Stimulated activated CD8-positive, alpha-beta memory T cell treated with anti-CD3 and anti-CD28 coated beads, Interleukin-15, amount 100 ng/mL, for 1 hour (primary cell): ENCODE measurements at regions not wholly inside any gene's neighbourhood (a gene's known extent, or its start where the extent isn't known, plus 50 kb on each side); places are given as distances from the start of the nearest gene placed in this dataset.

Source experiments
- DNase-seq: peaks from one replicate; pipeline ENCODE4 v3.0.0-alpha.2; 2020; ENCODE audit warnings: low read depth

DNA sequence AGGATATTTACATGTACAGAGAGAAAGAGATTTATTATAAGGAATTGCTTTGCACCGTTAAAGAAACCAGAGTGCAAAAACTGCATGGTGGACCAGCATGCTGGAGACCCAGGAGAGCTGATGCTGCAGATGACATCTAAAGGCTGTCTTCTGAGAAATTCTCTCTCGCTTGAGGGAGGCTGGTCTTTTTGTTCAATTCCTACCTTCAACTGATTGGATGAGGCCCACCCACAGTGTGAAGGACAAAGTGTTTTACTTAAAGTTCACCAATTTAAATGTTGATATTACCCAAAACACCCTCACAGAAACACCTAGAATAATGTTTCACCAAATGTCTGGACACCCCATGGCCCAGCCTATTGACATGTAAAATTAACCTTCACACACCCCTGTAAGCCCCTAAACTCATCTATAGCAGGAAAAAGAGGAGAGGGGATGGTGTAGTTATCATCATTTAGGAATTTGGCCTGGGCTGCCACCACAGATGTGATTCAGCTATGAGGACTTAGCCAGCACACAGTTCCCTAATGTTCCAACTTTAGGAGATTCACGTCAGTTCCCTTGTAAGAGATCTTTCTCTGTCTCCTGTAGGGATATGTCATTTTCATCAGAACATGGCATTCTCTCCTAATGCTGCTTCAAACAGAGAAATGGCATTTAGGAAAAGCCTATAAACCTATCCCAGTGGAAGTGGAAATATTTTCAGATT is 358.2 kb upstream of the TLE4 start:
- DNase-seq = no peak

DNA sequence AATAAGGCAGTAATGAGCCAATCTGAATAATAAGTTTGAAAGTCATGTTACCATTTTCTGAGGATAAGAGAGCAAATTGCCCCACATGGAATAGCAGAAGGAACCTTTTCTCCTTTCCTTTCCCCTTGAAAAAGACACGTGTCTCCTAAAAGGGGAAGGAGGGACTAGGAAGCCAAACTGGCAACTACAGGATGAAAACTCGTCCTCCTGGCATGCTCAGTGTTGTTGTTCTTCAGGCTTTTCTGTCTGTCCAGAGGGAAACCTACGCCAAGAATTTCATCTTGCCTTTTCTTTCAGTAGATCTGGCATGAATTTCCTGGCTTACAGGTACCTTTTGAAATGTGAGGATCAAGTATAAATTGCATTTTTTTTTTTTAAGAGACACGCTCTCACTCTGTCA is 355.9 kb upstream of the TLE4 start:
- no peak for DNase-seq

DNA sequence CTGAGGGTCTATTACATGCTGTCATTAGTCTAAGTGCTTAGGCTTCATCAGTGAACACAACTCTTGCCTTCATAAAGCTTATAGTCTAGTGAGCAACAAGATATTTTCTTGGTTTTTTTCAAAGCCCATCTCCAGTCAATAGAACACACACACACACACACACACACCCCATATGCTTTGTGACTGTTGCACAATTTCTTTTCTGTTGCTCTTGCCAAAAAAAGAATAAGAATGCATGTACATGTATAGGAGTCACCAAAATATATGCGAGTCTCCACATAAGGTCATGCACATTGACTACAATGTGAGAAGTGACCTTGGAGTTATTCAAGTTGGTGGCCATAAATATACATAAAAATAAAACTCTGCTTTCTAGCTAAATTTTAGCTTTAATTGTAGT is 351.5 kb upstream of the TLE4 start:
- no peak for DNase-seq

DNA sequence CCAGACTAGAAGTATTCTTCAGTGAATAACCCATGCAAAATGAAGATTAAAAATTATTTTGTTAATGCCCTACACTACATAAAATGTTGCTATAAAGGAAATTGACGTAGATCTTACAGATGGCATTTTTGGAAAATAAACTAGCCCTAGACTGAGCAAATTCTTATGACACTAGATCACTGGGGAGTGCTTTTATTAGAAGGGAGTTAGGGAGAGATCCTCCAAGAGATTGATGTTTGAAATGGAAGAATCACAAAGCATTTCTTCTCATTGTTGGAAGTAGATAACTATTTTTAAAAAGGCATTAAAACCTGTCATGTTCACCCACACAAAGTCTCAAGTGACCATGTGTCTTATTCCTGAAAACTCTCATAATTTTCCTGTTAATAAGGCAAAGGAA is 351.1 kb upstream of the TLE4 start:
- no peak for DNase-seq

DNA sequence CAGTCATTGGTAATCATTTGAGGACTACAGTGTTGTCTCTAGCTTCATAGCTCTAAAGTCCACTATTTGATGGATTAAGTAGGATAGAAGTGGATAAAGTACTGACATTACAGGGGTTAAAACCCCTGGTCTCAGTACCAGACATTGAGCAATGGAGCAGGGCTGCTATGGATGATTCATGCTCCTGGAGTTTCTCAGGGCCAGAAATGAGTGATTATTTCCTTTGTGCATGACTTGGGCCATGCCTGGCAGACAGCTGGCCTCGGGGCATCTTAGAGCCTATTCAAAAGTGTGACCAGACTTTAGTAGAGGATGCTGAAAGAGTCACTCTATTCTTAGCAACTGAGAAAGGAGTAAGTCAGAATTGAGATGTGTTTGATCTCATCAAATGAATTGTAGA is 350.7 kb upstream of the TLE4 start:
- DNase-seq = no peak

DNA sequence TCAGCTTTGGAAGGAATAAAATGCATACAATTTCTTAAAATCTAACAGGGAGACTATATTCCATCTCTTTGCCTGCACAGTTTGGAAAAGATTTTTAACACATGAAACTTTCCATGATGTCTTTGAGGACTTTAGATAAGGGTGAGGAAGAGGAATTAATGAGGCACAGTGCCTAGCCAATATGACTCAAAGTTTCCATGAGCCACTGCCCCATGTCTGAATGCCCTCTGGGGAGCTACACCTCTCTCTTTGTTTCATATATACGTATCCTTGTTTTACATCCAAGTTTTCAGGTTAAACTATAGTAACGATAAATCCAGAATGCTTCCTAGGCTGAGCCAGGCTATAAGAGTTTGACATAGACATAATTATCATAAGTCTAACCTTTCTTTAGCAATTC is 349.3 kb upstream of the TLE4 start:
- DNase-seq = no peak

DNA sequence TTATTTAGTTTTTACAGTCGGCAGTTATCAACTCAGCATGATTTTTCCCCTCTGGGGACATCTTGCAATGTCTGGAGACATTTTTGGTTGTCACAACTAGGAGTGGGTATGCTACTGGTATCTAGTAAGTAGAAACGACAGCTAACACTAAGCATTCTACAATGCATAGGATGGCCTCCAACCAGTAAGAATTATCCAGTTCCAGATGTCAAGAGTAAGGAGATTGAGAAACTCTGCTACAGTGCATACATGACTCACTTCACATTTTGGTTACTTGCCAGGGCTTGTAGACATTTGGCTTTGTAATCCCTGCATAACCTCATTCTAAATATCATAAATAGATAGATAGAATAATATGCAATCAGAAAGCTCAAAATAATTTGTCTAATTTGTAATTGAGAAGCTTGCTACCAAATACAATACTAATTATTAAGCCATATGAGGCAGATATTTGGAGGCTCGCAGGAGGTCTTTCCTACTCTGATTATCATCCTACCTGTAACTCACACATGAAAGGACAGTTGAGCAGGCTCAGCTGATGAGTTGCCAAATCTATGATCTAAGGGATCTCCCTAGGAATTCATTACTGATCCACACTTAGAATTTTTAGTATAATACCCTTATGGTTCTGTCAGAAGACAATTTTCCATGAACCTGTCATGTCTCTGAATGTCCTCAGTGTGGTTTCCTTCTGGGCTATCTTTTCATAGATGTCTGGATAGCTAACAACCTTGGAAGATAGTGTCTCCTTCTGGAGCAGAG is 346.9 kb upstream of the TLE4 start:
- DNase-seq = no peak

DNA sequence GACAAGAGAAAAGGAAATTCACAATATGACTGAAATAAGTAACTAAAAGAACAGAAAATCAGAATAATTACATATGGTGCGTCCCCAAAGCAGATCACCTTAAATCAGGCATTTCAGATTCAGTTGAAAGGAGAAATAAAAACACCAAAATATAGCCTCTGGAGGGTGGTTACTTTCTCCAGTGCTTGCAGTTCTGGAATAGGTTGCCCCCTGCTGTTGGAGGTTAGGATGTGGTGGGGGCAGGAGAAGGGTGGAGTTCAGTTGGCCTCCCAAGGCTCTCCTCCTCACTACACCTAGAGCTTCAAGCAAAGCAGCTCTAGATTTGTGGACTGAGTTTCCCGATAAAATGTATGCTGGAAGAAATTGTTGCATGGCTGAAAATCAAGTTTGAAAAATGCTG is 338.2 kb upstream of the TLE4 start:
- DNase-seq = no peak

DNA sequence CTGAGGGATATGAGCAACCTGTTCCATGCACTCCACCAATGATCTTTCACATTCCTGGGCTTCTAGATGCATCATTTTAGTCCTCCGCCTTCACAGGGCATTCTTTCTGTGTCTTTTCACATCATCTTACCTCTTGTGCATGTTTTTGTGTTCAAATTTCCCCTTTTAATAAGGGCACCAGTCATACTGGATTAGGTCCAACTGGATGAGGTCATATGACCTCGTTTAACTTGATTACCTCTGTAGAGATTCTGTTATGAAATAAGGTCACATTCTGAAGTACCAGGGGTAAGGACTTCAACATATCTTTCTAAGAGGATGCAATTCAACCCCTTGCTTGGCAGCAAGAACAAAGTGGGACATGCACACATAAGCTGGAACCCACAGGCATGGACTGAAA is 335.3 kb upstream of the TLE4 start:
- no peak for DNase-seq

DNA sequence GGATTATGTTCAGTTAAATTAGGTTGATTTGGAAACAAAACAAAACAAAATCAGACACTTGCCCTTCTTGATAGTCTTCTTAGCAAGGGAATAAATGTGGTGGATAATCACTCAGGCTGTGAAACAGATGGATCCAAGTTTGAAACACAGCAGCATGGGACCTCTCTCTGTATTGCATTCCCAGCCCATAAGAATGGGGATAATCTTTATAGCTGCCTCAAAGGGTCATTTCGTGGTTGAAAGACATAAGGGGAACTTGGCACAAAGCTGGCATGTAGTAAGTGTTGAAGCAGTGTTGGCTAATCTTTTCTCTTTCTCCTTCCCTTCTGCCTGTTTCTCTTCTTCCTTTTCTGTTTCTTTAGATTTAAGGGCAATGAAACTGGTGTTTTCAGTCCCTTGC is 333.9 kb upstream of the TLE4 start:
- no peak for DNase-seq

DNA sequence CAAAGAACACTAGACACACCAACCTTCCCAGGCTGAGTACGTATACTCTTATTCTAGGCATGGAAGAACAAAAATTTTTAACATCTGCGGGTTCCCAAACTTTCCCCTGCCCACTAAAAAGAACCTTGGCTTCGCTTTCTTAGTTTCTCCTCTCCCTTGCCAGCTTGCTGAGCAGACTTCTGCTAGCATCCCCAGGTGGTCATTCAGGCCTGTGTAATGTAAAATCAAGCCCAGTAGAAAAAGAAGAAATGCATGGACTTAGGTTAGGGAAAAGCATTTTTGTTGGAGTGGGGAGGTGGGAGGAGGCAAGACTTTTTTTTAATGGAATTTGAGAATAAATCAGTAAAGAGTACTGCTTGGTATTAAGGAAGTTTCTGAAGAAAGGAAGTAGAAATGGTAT is 331.0 kb upstream of the TLE4 start:
- DNase-seq = no peak

DNA sequence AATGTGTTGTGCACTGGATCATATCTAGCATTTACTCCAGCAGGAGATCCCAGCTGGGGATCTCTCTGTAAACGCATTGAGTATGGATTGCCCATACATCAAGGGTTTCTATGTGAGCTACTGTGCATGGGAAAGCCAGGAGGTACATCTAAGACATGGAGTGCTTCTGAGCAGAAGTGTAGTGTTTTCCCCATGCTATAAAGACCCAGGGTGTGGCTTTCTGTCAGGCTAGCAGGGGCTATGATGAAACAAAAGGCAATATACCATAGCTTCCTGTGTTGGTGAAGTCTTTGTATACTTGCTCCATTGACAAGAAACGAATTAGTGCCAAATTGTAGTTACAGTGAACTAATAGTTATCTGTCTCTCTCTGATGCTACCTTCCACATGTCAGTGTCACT is 329.3 kb upstream of the TLE4 start:
- no peak for DNase-seq

DNA sequence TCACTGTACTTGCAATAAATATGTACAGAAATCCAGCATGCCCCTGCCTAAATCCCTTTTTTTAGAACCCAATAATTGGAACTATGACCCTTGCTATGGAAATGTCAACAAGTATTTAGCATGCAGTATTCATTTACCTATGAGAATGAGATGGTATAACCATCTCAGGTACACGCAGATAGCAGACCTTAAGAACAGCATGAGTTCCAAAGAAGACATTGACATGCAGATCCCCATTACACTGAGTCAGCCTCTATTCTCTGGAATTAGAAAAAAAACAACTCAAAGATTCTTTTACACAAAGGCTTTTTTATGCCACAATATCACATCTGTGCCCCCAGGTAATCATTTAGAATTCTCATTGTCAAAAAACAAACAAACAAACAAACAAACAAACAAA is 325.6 kb upstream of the TLE4 start:
- DNase-seq = no peak

DNA sequence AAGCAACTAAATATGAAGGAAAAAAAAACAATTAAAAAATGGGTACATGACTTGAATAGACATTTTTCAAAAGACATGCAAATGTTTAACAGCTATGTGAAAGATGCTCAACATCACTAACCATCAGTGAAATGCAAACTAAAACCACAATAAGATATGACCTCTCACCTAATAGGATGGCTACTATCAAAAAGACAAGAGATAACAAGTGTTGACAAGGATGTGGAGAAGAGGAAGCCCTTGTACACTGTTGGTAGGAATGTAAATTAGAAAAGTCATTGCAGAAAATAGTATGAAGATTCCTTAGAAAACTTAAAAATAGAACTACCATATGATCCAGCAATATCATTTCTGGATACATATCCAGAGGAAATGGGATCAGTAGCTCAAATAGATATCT is 324.7 kb upstream of the TLE4 start:
- no peak for DNase-seq

DNA sequence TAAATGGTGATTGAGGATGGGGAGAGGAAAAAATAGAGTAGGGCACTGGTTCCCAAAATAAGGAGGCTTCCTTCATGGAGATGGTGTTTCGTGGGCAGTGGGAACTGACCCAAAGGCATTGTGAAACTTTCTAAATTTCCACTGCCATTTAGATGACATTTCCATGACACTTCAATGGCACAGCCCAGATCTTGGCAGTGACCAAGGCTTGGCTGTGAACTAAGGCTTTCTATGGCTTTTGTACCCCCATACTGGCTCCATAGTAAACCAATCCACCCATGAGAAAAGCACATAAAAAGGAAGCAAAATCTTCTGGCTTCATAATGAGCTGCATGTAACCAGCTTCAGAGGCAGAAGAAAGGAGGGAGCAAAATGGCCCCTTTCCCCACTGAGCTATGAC is 321.0 kb upstream of the TLE4 start:
- no peak for DNase-seq

DNA sequence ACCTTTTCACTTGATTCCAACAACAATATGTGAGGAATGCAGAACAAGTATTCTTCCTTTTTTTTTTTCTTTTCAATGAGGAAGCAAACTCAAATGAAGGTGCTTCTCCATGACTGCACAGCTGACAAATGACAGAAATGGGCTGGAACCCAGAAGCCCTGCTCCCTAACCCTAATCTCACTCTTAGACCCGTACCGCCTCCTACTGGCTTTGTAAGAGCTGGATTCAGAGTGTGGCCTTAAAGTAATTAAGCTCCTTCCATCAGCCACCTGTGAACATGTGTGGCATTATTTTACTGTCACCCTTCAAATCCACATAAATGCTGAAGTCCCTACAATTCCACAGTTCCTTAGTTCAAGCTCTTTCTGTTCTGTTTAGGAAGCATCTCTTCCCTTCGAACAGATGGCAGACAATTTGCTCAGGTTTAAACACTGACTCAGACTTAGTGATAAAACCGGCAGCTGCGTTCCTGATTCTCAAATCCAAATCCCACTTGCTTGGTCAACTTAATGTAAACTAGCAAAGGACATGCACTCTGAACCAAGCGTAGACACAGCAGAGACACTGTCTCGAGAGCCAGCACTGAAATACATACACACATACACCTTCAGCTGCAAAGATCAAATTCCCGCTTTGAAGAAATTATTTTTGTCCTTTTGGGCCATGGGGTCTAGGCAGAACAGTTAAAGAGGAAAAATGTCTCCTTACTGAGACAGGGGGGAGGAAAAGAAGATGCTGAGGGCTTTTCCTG is 316.7 kb upstream of the TLE4 start:
- no peak for DNase-seq

DNA sequence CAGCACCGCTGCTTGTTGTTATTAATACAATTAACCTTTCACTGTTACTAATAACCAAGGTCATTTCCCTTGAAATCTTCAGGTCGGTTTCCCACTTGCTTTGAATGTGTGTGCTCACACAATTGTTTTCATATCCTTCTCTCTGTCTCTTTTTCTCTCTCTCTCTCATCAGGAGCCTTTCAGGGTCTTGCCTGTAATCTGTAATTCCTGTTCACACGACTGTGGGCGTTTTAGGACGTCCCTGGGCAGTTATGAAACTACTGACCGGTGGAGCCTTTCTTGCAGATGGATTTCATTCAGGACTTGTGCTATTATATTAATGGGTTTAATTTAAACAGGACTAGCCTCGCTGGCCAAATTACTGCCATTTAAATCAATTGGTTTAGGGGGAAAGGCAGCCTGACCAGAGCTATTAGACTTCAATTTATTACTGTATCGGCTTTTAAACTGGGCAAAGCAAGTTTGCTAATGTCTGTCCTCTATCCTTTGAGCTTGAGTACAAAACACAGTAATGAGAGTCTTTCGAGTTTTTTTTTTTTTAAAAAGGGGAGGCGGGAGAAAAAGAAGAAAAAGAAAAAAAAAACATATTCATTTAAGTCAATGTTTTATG is 316.0 kb upstream of the TLE4 start:
- no peak for DNase-seq

DNA sequence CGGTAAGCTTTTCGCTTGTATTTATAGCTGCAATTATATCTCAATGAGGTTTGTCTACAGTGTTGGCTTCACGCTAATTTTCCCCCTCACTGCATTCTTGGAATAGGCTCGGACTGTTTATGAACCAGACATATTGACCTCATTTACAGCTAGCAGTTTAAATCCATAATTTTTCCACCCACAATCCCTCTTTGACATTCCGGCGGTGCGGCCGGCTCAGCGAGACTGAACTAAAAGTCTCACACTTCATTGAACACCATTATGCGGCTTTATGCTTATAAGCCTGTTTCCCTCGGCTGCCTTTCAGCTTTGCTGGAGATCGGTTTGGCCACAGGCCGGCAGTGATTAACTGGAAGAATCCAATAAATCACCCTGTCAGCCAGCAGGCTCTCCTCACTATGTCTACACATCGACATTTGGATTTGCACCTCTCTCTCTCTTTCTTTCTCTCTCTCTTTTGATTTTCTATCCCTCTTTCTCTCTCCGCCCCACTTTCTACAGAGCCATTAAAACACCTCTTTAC is 315.0 kb upstream of the TLE4 start:
- DNase-seq = no peak

DNA sequence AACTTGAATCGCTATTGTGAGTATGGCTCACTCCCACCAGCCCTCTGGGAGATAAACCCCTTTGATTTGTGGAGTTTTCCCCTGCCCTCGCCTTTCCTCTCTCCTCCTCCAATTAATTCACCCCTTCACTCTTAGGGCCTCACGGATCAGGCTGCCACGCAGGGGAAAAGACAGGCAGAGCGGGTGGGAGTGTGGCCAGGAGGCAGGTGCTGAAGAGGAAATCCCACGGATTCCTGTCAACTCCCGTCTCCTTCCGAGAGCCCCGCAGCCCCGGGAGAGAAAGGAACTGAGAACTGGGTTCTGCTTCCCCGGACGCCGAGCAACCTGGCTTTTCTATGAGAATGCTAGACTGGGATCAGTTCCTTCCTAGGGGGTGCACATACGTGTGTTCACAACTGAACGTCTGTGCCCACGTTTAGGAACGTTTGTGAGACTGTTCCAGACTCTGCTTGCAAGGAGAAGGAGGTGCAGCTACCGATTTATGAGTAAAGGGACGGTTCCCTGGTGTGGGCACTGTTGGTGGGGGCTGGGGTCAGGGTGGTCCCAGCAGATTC is 314.5 kb upstream of the TLE4 start:
- DNase-seq = no peak

DNA sequence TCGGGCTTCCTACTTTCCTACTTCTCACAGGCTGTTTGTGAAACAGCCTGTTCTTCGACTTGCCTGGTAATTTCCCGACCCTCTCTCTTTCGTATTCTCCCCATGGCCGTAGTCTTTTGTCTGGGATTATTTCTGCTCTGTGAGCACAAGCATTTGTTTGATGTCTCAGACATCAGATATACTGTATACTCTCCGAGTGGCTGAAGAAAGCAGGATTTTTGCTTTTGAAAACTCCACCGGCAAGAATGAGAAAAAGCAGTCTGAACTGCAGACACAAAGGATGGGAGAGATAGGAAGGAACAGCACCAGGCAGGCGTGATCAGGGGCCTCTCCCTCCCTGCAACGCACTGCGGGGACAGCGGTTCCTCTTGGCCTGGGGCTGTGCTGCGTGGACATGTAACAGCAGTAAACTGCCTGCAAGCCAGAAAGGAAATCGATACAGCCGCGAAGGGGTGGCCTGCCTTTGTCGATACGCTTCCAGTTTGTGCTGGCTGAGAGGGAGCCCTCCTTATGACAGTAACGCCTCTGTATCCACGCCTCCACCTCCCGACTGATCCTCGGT is 313.9 kb upstream of the TLE4 start:
- DNase-seq = no peak

DNA sequence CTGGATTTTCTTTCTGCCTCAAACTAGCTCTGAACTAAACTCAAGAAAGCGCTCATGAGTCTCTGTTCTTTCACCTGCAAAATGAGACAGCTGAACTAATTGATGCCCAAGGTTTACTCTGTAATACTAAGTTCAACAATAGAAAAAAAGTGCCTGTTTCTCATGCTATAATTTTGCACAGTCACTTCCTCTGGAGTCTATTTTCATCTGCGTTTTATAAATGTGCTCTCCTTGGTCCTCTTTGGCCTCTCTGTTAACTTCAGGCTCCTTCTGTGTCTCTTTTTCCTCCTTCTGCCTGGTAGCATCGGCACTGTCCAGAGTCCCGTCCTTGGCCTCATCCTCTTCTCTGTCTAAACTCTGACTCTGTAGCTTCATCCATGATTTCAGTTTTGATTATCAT is 311.9 kb upstream of the TLE4 start:
- DNase-seq = no peak

DNA sequence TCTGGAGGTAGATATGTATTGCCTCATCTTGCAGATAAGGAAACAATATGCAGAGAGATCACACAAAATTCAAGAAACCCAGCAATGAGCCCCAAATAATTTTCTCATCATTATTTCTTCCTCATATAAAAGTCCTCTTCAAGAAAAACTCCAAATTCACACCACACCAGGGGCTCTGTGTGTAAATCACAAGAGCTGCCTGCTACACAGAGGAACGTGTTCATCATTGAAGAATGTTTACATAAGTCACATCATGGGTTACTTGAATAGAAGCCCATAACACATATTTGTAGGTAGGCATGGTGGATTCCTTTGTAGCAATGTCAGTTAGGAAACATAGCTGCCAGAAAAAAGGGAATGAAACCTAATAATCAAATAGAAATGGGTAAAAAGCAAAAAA is 308.1 kb upstream of the TLE4 start:
- DNase-seq = no peak
